H9 (cell line): ENCODE measurements at regions not wholly inside any gene's neighbourhood (a gene's known extent, or its start where the extent isn't known, plus 50 kb on each side); places are given as distances from the start of the nearest gene placed in this dataset.

Experiments
- DNase-seq: peaks from one replicate; pipeline ENCODE4 v3.0.0-alpha.2; 2017
- H2AFZ ChIP-seq: one replicate; pipeline ENCODE4 v1.6.1; 2013; ENCODE audit warnings: mild to moderate bottlenecking, low read length, control low read depth, moderate library complexity
- H2AK5ac ChIP-seq: 2 replicates; pipeline ENCODE4 v1.6.1; 2013; ENCODE audit warnings: low read length, control low read depth, mixed read lengths; ENCODE audit not compliant: insufficient read length
- H2BK120ac ChIP-seq: one replicate; pipeline ENCODE4 v1.6.1; 2013; ENCODE audit warnings: low read depth, mild to moderate bottlenecking, low read length, control low read depth, inconsistent platforms; ENCODE audit not compliant: poor library complexity, severe bottlenecking
- H2BK12ac ChIP-seq: 2 replicates; pipeline ENCODE4 v1.6.1; 2013; ENCODE audit warnings: low read length, control low read depth, mixed read lengths, low read depth; ENCODE audit not compliant: insufficient read length
- H2BK15ac ChIP-seq: 2 replicates; pipeline ENCODE4 v1.6.1; 2013; ENCODE audit warnings: low read depth, low read length, control low read depth
- H2BK20ac ChIP-seq: one replicate; pipeline ENCODE4 v1.6.1; 2013; ENCODE audit warnings: low read depth, mild to moderate bottlenecking, low read length, control low read depth, inconsistent platforms; ENCODE audit not compliant: poor library complexity, severe bottlenecking
- H2BK5ac ChIP-seq: 2 replicates; pipeline ENCODE4 v1.6.1; 2013; ENCODE audit warnings: low read length, control low read depth, mixed read lengths; ENCODE audit not compliant: insufficient read length
- H3K14ac ChIP-seq: 2 replicates; pipeline ENCODE4 v1.6.1; 2013; ENCODE audit warnings: low read length, control low read depth; ENCODE audit not compliant: insufficient read depth
- H3K18ac ChIP-seq: 2 replicates; pipeline ENCODE4 v1.6.1; 2013; ENCODE audit warnings: low read depth, mild to moderate bottlenecking, mixed read lengths, low read length, control low read depth; ENCODE audit not compliant: insufficient read length
- H3K23ac ChIP-seq: 2 replicates; pipeline ENCODE4 v1.6.1; 2013; ENCODE audit warnings: low read length, control low read depth, mixed read lengths, low read depth; ENCODE audit not compliant: insufficient read length
- H3K23me2 ChIP-seq: 2 replicates; pipeline ENCODE4 v1.6.1; 2013; ENCODE audit warnings: low read depth, mild to moderate bottlenecking, mixed read lengths, low read length, control low read depth; ENCODE audit not compliant: insufficient read length, poor library complexity, severe bottlenecking
- H3K27ac ChIP-seq: 2 replicates; pipeline ENCODE4 v1.5.1; 2013; ENCODE audit warnings: low read length, control low read depth, mixed read lengths, low read depth; ENCODE audit not compliant: insufficient read length
- H3K27me3 ChIP-seq: 2 replicates; pipeline ENCODE4 v1.6.1; 2013; ENCODE audit warnings: low read length, control low read depth, inconsistent platforms; ENCODE audit not compliant: insufficient read depth
- H3K4ac ChIP-seq: 2 replicates; pipeline ENCODE4 v1.6.1; 2013; ENCODE audit warnings: low read depth, mild to moderate bottlenecking, control low read depth, inconsistent platforms, low read length, moderate library complexity
- H3K4me1 ChIP-seq: 2 replicates; pipeline ENCODE4 v1.6.1; 2013; ENCODE audit warnings: low read length, control low read depth, inconsistent platforms; ENCODE audit not compliant: insufficient read depth
- H3K4me2 ChIP-seq: 2 replicates; pipeline ENCODE4 v1.6.1; 2013; ENCODE audit warnings: low read length, control low read depth, mixed read lengths; ENCODE audit not compliant: insufficient read length, insufficient read depth
- H3K56ac ChIP-seq: 2 replicates; pipeline ENCODE4 v1.6.1; 2013; ENCODE audit warnings: low read depth, mild to moderate bottlenecking, mixed read lengths, low read length, control low read depth; ENCODE audit not compliant: insufficient read length
- H3K79me1 ChIP-seq: 2 replicates; pipeline ENCODE4 v1.6.1; 2013; ENCODE audit warnings: low read depth, mild to moderate bottlenecking, moderate library complexity, low read length, control low read depth, inconsistent platforms; ENCODE audit not compliant: insufficient read depth, poor library complexity, severe bottlenecking
- H3K79me2 ChIP-seq: 2 replicates; pipeline ENCODE4 v1.6.1; 2013; ENCODE audit warnings: low read length, control low read depth, inconsistent platforms; ENCODE audit not compliant: insufficient read depth
- H3K9ac ChIP-seq: 2 replicates; pipeline ENCODE4 v1.6.1; 2013; ENCODE audit warnings: low read length, control low read depth, mixed read lengths; ENCODE audit not compliant: insufficient read length; ENCODE audit errors: extremely low read depth
- H3K9me3 ChIP-seq: one replicate; pipeline ENCODE4 v1.6.1; 2013; ENCODE audit warnings: low read depth, low read length, inconsistent platforms; ENCODE audit not compliant: control insufficient read depth
- H3T11ph ChIP-seq: one replicate; pipeline ENCODE4 v1.6.1; 2013; ENCODE audit warnings: mild to moderate bottlenecking, low read length, control low read depth, inconsistent platforms
- H4K20me1 ChIP-seq: one replicate; pipeline ENCODE4 v1.6.1; 2013; ENCODE audit not compliant: control insufficient read depth, insufficient read length, insufficient read depth
- H4K5ac ChIP-seq: 2 replicates; pipeline ENCODE4 v1.6.1; 2013; ENCODE audit warnings: low read depth, mild to moderate bottlenecking, mixed read lengths, low read length, control low read depth; ENCODE audit not compliant: insufficient read length
- H4K8ac ChIP-seq: replicated peaks from 2 replicates; pipeline ENCODE4 v1.6.1; 2013; ENCODE audit warnings: low read length, control low read depth, mixed read lengths, low read depth; ENCODE audit not compliant: insufficient read length
- H4K91ac ChIP-seq: 2 replicates; pipeline ENCODE4 v1.6.1; 2013; ENCODE audit warnings: low read depth, mild to moderate bottlenecking, moderate library complexity, mixed read lengths, low read length, control low read depth; ENCODE audit not compliant: insufficient read length
- H3K27ac Mint-ChIP-seq, 3 experiments: 2 replicates in 2 of 3; 3 replicates in 1 of 3; pipeline ENCODE4 v1.8.0; 2020 to 2021; ENCODE audit warnings: mixed read lengths in 3 of 3, mild to moderate bottlenecking in 1 of 3, moderate library complexity in 1 of 3
- H3K27me3 Mint-ChIP-seq: 2 replicates; pipeline ENCODE4 v1.8.0; 2021; ENCODE audit warnings: low read depth, mild to moderate bottlenecking, moderate library complexity, mixed read lengths
- H3K36me3 Mint-ChIP-seq, 3 experiments: 2 replicates in 2 of 3; 3 replicates in 1 of 3; pipeline ENCODE4 v1.8.0; 2020 to 2021; ENCODE audit warnings: low read depth in 3 of 3, mixed read lengths in 3 of 3; ENCODE audit not compliant: insufficient read depth in 1 of 3
- H3K4me1 Mint-ChIP-seq, 2 experiments: 2 replicates each; pipeline ENCODE4 v1.8.0; 2020; ENCODE audit warnings: mixed read lengths in 2 of 2
- H3K4me3 Mint-ChIP-seq, 2 experiments: 2 replicates in 1 of 2; 3 replicates in 1 of 2; pipeline ENCODE4 v1.8.0; 2020 to 2021; ENCODE audit warnings: mild to moderate bottlenecking in 2 of 2, mixed read lengths in 2 of 2, moderate library complexity in 1 of 2
- H3K9me3 Mint-ChIP-seq, 2 experiments: 2 replicates in 1 of 2; 3 replicates in 1 of 2; pipeline ENCODE4 v1.8.0; 2020; ENCODE audit warnings: mild to moderate bottlenecking in 2 of 2, mixed read lengths in 2 of 2, moderate library complexity in 1 of 2
- WGBS: extraction: QIAGEN DNeasy Blood & Tissue Kit; methylation state at CpG from one replicate; pipeline ENCODE4 v1.1.7; 2013; ENCODE audit warnings: missing lambda C conversion rate, low lambda C conversion rate, mixed read lengths; ENCODE audit not compliant: insufficient read length; ENCODE audit errors: extremely low coverage; 5-methylcytosine and 5-hydroxymethylcytosine counted together
- TF ChIP-seq, protein P1 (sequence below): fragments of 200-600 bp; sonication (generic); conservative IDR thresholded peaks from 3 replicates; pipeline ENCODE4 v1.8.0; 2021; ENCODE audit warnings: antibody characterized with exemption, mild to moderate bottlenecking

DNA sequence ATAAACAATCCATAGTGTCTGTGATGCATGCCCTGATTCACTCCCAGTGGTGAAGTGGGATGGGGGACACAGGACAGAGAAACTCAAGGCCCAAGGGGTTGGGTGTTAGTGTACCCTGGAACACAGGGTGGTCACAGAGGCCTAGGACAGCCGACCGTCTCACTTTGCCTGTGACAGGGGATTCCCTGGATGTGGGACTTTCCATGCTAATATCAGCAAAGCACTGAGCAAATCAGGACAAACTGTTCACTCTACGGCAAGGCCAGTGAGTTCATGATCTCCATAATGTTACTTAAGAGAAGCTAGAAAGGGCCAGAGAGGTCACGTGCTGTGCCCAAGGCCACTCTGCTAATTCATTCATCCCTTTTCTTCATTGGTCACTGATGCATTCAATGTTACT, 158.7 kb upstream of the RBPJ start:
- no peaks in the 10 kb centered on the region for H3K9me3 ChIP-seq
- no peak overlapping the region for H2AFZ ChIP-seq
- H4K8ac ChIP-seq: no peak overlapping the region
- H2BK120ac ChIP-seq: no peak overlapping the region
- no peak overlapping the region for H3K9ac ChIP-seq
- H2AK5ac ChIP-seq: no peak overlapping the region
- Mint-ChIP-seq H3K27me3 (no peaks in the 10 kb centered on the region), H3K27ac (peak overlapping the region in 2 of 3 experiments; percentile 25 to 40; a peak in 1 of 7 replicates), H3K4me3 (no peak overlapping the region), H3K9me3 (peaks cover 2 to 4% of the 10 kb centered on the region in 2 experiments; a peak in 2 of 5 replicates), H3K36me3 (no peaks in the 10 kb centered on the region; a peak in 1 of 7 replicates), H3K4me1 (peaks cover 14 to 19% of the 10 kb centered on the region in 2 experiments)
- H3K27ac ChIP-seq: no peak overlapping the region
- no peak overlapping the region for H3K56ac ChIP-seq
- H3K18ac ChIP-seq: no peak overlapping the region
- H3K27me3 ChIP-seq: no peaks in the 10 kb centered on the region
- H2BK20ac ChIP-seq: no peak overlapping the region
- no peaks in the 10 kb centered on the region for H3K4me1 ChIP-seq
- no peaks in the 10 kb centered on the region for H3K79me2 ChIP-seq
- no CpG with 5 or more reads among the region's 4 CpGs for WGBS
- no peaks in the 10 kb centered on the region for H3K79me1 ChIP-seq
- H3K14ac ChIP-seq: no peak overlapping the region
- TF ChIP-seq, protein P1, sequence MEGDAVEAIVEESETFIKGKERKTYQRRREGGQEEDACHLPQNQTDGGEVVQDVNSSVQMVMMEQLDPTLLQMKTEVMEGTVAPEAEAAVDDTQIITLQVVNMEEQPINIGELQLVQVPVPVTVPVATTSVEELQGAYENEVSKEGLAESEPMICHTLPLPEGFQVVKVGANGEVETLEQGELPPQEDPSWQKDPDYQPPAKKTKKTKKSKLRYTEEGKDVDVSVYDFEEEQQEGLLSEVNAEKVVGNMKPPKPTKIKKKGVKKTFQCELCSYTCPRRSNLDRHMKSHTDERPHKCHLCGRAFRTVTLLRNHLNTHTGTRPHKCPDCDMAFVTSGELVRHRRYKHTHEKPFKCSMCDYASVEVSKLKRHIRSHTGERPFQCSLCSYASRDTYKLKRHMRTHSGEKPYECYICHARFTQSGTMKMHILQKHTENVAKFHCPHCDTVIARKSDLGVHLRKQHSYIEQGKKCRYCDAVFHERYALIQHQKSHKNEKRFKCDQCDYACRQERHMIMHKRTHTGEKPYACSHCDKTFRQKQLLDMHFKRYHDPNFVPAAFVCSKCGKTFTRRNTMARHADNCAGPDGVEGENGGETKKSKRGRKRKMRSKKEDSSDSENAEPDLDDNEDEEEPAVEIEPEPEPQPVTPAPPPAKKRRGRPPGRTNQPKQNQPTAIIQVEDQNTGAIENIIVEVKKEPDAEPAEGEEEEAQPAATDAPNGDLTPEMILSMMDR: no peak
- DNase-seq: no peak
- no peak overlapping the region for H3K4me2 ChIP-seq
- no peak overlapping the region for H2BK15ac ChIP-seq
- H4K20me1 ChIP-seq: no peaks in the 10 kb centered on the region
- H2BK12ac ChIP-seq: no peak overlapping the region
- H4K5ac ChIP-seq: no peak overlapping the region
- no peak overlapping the region for H2BK5ac ChIP-seq
- H4K91ac ChIP-seq: no peak overlapping the region
- H3K4ac ChIP-seq: no peak overlapping the region
- no peak overlapping the region for H3T11ph ChIP-seq
- H3K23me2 ChIP-seq: no peaks in the 10 kb centered on the region
- no peak overlapping the region for H3K23ac ChIP-seq
